Fibroblast of villous mesenchyme (primary cell): ENCODE measurements at regions not wholly inside any gene's neighbourhood (a gene's known extent, or its start where the extent isn't known, plus 50 kb on each side); places are given as distances from the start of the nearest gene placed in this dataset.

ENCODE experiments used
- DNase-seq: peaks from one replicate; pipeline ENCODE4 v3.0.0-alpha.2; 2010; ENCODE audit warnings: low read depth
- H3K4me3 ChIP-seq: 2 replicates; pipeline ENCODE4 v1.5.1; 2011; ENCODE audit warnings: low read depth, mild to moderate bottlenecking, low read length
- TF ChIP-seq, protein P1 (sequence below): IDR thresholded peaks from 2 replicates; pipeline ENCODE4 v1.5.1; 2012; ENCODE audit warnings: low read depth, mild to moderate bottlenecking, low read length; ENCODE audit not compliant: insufficient read depth

DNA sequence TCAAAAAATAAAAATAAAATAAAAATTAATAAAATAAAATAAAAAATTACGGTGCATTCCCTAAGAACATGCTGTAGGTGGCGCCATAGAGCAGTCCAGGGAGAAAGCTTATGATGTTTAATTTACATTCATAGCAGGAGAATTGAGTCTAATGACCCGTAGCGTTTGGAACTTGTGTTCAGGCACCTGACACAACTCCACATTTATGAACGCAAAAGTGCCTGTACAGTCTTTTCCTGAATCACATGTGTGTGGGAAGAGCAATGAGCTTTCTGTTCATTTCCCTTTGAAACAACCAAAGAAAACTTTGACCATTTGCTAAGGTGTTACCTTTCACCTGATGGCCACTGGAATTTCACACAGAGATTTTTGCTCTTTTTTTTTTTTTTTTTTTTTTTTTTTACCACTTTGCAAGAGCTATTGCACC lies 60.6 kb upstream of the KCNA1 start:
- no peak overlapping the region for H3K4me3 ChIP-seq
- TF ChIP-seq, protein P1, sequence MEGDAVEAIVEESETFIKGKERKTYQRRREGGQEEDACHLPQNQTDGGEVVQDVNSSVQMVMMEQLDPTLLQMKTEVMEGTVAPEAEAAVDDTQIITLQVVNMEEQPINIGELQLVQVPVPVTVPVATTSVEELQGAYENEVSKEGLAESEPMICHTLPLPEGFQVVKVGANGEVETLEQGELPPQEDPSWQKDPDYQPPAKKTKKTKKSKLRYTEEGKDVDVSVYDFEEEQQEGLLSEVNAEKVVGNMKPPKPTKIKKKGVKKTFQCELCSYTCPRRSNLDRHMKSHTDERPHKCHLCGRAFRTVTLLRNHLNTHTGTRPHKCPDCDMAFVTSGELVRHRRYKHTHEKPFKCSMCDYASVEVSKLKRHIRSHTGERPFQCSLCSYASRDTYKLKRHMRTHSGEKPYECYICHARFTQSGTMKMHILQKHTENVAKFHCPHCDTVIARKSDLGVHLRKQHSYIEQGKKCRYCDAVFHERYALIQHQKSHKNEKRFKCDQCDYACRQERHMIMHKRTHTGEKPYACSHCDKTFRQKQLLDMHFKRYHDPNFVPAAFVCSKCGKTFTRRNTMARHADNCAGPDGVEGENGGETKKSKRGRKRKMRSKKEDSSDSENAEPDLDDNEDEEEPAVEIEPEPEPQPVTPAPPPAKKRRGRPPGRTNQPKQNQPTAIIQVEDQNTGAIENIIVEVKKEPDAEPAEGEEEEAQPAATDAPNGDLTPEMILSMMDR = peak; percentile 84
- peak; percentile 42 for DNase-seq

DNA sequence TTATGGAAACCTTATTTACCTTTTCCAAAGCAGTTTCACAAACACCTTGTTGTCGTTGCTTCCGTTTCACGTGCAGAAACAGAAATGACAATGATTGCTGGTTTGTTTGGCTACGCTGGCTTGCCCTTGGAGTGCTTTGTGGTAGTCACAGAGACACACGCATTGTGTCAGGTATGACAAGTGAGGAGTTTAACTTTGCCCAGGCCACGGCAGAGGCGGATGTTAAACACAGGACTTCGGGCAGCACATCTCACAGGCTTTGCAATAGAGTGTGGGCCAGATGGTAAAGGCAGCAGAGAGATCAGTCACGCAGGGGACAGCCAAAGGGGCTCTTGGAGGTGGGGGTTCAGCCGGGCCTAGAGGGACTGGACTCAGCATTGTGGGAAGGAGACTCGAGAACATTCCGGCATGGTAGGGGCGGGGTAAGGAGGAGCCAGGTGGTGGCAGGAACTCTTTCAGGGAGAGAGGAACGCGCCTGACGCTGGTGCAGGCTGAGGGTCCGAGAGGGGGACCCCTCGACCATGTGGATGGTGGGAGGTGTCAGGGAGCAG lies 59.8 kb upstream of the KCNA1 start:
- TF ChIP-seq, protein P1 = no peak
- H3K4me3 ChIP-seq = no peak overlapping the region
- DNase-seq = no peak

DNA sequence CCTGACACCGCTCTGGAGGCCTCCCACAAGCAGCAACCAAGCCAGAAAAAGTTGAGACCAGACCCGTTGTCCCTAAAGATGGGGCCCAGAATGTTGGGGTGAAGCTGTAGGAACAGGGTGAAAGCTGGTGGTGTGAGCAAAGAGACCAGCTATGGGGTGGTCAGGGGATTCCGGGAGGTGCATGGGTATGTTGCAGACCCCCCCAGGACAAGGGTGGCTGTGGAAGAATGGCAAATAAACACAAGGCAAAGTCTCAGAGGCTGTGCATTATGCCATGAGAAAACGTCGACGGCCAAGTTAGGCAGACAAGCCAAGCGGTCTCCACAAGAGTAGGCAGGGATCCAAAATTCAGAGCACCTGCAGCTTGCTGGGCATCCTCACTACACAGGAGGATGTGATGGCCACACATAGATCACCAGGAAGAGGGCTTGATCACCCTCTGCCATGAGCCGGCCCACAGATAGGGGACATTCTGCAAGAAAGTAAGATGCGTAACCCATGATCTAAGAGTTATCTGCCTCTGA lies 58.8 kb upstream of the KCNA1 start:
- DNase-seq = no peak
- no peak overlapping the region for H3K4me3 ChIP-seq
- TF ChIP-seq, protein P1 = no peak

DNA sequence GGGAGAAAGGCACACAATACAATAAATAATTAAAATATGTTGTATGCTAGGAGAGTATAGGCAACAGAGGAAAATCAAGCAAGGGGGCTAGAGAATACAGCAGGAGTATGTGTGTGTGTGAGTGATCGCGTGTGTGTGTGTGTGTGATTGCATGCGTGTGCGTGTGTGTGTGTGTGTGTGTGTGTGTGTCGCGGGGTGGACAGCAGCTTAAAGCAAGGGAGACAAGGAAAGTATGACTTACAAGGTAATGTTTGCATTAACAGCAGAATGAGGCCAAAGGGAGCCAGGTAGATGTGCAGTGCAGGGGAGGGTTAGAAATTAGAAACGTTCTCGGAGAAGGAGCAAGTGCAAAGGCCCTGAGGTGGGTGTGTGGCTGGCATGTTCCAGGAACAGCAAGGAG lies 57.4 kb upstream of the KCNA1 start:
- DNase-seq = no peak
- no peak overlapping the region for H3K4me3 ChIP-seq
- TF ChIP-seq, protein P1 = no peak

DNA sequence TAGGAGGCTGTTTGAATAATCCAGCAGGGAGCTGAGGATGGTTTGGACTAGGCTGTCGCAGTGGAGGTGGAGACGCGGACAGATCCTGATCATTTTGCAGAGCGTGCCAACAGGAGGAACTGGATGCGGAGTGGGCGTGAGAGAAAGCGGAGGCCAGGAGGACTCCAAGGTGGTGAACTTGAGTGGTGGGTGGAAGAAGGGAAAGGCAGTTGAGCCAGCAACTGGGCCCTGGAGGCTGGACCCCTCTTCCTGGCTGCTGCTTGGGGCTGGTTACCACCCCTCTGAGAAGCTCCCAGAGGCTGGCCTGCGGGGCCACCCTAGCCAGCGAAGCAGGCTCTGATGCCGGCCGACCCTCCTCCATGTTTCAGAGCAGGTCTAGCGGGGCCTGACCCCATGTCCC lies 56.8 kb upstream of the KCNA1 start:
- DNase-seq = no peak
- TF ChIP-seq, protein P1 = no peak
- no peak overlapping the region for H3K4me3 ChIP-seq

DNA sequence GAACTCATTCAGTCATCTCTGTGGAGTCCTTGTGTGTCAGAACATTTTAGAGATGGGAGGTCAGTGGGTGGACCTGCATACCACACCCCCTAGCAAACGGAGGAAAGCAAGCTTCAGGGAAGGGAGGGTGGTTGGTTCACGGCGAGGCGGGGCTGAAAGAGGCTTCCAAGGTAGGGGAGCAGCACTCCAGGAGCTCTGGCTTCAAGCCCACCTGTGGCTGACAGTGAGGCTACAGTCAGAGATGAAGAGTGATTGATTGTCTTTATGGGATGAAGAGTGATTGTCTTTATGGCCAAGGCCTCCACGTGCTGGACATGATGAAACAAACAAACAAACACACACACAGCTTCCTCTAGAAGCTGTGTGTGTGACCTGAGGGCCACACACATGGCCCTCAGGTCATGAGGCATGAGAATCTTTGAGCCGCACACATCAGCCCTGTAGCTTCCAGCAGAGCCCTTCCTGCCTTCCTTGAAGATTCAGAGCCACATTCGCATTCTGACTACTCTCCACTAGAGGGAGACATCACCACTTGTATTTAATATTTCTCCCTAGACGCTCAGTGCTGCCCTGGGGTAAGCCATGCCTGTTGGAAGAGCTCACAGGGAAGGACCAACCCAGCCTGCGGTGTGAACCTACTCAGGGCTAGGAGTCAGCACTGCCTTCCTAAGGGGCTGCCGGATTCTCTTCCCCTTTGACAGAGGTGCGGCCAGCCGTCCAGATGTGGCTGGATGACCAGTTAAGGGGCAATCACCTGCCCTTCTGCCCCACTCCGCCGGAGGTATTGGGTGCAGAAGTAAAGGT lies 54.4 kb upstream of the KCNA1 start:
- H3K4me3 ChIP-seq = no peak overlapping the region
- DNase-seq = peak; percentile 71
- TF ChIP-seq, protein P1 = peak; percentile 85
